ENCODE measurements at regions not wholly inside any gene's neighbourhood (a gene's known extent, or its start where the extent isn't known, plus 50 kb on each side); places are given as distances from the start of the nearest gene placed in this dataset.

DNA sequence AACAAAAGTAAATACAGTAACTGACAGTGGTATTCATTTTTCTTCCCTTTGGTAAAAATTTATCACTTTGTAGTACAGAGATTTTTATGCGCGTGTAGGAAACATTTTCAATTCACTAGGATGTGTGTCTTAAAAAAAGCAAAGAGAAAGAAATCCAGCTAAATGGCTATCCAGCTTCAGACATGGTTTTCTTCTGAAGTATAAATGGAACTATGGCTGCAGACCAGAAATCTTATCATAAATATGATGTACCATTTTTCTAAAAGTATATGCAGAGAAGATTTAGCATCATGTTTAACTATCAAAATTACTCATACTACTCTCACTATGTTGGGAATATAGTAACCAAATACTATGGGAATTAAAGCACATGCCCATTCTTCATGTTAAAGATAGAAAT lies 328.4 kb upstream of the SMIM30 start:
- TF ChIP-seq, protein P1, sequence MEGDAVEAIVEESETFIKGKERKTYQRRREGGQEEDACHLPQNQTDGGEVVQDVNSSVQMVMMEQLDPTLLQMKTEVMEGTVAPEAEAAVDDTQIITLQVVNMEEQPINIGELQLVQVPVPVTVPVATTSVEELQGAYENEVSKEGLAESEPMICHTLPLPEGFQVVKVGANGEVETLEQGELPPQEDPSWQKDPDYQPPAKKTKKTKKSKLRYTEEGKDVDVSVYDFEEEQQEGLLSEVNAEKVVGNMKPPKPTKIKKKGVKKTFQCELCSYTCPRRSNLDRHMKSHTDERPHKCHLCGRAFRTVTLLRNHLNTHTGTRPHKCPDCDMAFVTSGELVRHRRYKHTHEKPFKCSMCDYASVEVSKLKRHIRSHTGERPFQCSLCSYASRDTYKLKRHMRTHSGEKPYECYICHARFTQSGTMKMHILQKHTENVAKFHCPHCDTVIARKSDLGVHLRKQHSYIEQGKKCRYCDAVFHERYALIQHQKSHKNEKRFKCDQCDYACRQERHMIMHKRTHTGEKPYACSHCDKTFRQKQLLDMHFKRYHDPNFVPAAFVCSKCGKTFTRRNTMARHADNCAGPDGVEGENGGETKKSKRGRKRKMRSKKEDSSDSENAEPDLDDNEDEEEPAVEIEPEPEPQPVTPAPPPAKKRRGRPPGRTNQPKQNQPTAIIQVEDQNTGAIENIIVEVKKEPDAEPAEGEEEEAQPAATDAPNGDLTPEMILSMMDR (conservative IDR thresholded peaks at IDR 0.05): no peak
- no peak for TF ChIP-seq ZFX (IDR thresholded peaks at IDR 0.05)

Data from C4-2B (cell line).